SK-N-SH (cell line): ENCODE measurements at regions not wholly inside any gene's neighbourhood (a gene's known extent, or its start where the extent isn't known, plus 50 kb on each side); places are given as distances from the start of the nearest gene placed in this dataset.
"Not testable (repeated sequence)": the region's sequence is repeated elsewhere in the genome, so short reads cannot be mapped to it uniquely, and the experiment has no call there.

Experiments
- ELF1 ChIP-seq: IDR thresholded peaks from 2 replicates; pipeline ENCODE4 v1.4.0; 2012
- POLR2AphosphoS5 ChIP-seq: IDR thresholded peaks from 2 replicates; pipeline ENCODE4 v1.6.1; 2012; ENCODE audit warnings: low read depth, low read length
- RCOR1 ChIP-seq: fragments of 150-350 bp; IDR thresholded peaks from 2 replicates; pipeline ENCODE4 v1.6.1; 2017; ENCODE audit warnings: antibody characterized with exemption, low read length
- RFX5 ChIP-seq: IDR thresholded peaks from 2 replicates; pipeline ENCODE4 v1.6.1; 2012; ENCODE audit warnings: mild to moderate bottlenecking, improper control_type of control experiment, low read length
- SIN3A ChIP-seq: IDR thresholded peaks from 2 replicates; pipeline ENCODE4 v1.6.1; 2012; ENCODE audit warnings: low read depth, mild to moderate bottlenecking, low read length, moderate library complexity, borderline replicate concordance
- TF ChIP-seq, protein P1 (sequence below): fragments of 200-600 bp; sonication (generic); IDR thresholded peaks from 2 replicates; pipeline ENCODE4 v1.6.1; 2017; ENCODE audit warnings: antibody characterized with exemption, mild to moderate bottlenecking, moderate library complexity
- TF ChIP-seq, protein P2 (sequence below): IDR thresholded peaks from 2 replicates; pipeline ENCODE4 v1.4.0; 2012; ENCODE audit warnings: low read depth, borderline replicate concordance
- TF ChIP-seq, protein P3 (sequence below): IDR thresholded peaks from 2 replicates; pipeline ENCODE4 v1.4.0; 2012; ENCODE audit warnings: low read depth

DNA sequence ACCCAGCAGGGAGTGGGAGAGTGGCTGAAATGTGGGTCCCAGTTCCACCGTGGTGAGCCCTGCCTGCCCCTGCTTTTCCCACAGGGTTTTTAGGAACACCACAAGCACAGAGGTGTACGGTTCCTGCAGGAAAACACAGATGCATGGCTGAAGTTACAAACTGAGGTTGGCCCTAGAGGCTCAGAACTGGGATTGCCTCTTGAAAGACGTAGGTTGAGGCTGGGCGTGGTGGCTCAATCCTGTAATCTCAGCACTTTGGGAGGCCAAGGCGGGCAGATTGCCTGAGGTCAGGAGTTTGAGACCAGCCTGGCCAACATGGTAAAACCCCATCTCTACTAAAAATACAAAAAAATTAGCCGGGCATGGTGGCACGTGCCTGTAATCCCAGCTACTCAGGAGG is 121.4 kb upstream of the KIF5B start:
- not testable (repeated sequence) for TF ChIP-seq POLR2AphosphoS5, ELF1, SIN3A, RCOR1, RFX5
- TF ChIP-seq, protein P1, sequence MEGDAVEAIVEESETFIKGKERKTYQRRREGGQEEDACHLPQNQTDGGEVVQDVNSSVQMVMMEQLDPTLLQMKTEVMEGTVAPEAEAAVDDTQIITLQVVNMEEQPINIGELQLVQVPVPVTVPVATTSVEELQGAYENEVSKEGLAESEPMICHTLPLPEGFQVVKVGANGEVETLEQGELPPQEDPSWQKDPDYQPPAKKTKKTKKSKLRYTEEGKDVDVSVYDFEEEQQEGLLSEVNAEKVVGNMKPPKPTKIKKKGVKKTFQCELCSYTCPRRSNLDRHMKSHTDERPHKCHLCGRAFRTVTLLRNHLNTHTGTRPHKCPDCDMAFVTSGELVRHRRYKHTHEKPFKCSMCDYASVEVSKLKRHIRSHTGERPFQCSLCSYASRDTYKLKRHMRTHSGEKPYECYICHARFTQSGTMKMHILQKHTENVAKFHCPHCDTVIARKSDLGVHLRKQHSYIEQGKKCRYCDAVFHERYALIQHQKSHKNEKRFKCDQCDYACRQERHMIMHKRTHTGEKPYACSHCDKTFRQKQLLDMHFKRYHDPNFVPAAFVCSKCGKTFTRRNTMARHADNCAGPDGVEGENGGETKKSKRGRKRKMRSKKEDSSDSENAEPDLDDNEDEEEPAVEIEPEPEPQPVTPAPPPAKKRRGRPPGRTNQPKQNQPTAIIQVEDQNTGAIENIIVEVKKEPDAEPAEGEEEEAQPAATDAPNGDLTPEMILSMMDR = not testable (repeated sequence)
- TF ChIP-seq, protein P2, sequence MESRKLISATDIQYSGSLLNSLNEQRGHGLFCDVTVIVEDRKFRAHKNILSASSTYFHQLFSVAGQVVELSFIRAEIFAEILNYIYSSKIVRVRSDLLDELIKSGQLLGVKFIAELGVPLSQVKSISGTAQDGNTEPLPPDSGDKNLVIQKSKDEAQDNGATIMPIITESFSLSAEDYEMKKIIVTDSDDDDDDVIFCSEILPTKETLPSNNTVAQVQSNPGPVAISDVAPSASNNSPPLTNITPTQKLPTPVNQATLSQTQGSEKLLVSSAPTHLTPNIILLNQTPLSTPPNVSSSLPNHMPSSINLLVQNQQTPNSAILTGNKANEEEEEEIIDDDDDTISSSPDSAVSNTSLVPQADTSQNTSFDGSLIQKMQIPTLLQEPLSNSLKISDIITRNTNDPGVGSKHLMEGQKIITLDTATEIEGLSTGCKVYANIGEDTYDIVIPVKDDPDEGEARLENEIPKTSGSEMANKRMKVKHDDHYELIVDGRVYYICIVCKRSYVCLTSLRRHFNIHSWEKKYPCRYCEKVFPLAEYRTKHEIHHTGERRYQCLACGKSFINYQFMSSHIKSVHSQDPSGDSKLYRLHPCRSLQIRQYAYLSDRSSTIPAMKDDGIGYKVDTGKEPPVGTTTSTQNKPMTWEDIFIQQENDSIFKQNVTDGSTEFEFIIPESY = not testable (repeated sequence)
- TF ChIP-seq, protein P3, sequence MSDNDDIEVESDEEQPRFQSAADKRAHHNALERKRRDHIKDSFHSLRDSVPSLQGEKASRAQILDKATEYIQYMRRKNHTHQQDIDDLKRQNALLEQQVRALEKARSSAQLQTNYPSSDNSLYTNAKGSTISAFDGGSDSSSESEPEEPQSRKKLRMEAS = not testable (repeated sequence)
